Sigmoid colon (tissue), 4 donors: ENCODE measurements at regions not wholly inside any gene's neighbourhood (a gene's known extent, or its start where the extent isn't known, plus 50 kb on each side); places are given as distances from the start of the nearest gene placed in this dataset.
"Not testable (repeated sequence)": the region's sequence is repeated elsewhere in the genome, so short reads cannot be mapped to it uniquely, and the experiment has no call there.

Experiments used
- CTCF ChIP-seq, 4 experiments: fragments of 450-650 bp in 3 of 4; fragments of 200-600 bp in 1 of 4; IDR thresholded peaks; one replicate each; pipeline ENCODE4 v1.5.1; 2016 to 2019; ENCODE audit warnings: antibody characterized with exemption in 4 of 4, mild to moderate bottlenecking in 3 of 4, moderate library complexity in 2 of 4
- EP300 ChIP-seq, 4 donors: sonication (generic); formaldehyde crosslinking; IDR thresholded peaks; one replicate each; pipeline ENCODE4 v1.6.1; 2017; ENCODE audit warnings: antibody characterized with exemption in 4 of 4
- POLR2A ChIP-seq, 2 donors: fragments of 450-650 bp; IDR thresholded peaks; one replicate each; pipeline ENCODE4 v1.6.1; 2016; ENCODE audit warnings: antibody characterized with exemption in 2 of 2, mild to moderate bottlenecking in 2 of 2, moderate library complexity in 2 of 2
- POLR2AphosphoS5 ChIP-seq, 4 donors: sonication (generic); formaldehyde crosslinking; IDR thresholded peaks; one replicate each; pipeline ENCODE4 v1.6.1; 2017; ENCODE audit warnings: antibody characterized with exemption in 4 of 4

DNA sequence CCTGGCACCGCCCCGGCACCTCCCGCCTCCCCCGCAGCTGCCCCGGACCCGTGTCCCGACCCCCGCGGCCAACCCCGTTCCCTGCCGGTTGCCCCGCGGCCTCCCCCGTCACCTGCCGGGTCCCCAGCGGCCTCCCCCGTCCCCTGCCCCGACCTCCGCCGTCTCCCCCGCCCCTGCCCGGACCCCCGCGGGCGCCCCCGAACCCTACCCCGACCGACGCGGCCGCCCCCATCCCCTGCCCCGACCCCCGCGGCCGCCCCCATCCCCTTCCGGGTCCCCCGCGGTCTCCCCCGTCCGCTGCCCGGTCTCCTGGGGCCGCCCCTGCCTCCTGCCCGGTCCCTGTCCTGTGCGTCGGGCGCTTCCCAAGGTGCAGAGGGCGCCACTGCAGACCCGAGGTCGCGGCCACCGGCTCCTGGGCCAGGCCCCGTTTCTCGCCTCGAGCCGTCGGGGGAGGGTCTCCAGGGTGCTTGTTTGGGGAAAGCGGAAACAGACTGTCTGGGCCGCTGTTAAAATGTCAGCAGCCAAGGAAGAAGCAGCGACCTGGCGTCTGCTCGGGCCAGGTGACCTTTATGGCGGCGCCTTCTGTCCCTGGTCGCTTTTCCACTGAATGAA is 51.6 kb upstream of the APOD start:
- TF ChIP-seq CTCF, POLR2AphosphoS5, EP300, POLR2A (IDR thresholded peaks at IDR 0.05): not testable (repeated sequence)
